ENCODE measurements at regions not wholly inside any gene's neighbourhood (a gene's known extent, or its start where the extent isn't known, plus 50 kb on each side); places are given as distances from the start of the nearest gene placed in this dataset.

DNA sequence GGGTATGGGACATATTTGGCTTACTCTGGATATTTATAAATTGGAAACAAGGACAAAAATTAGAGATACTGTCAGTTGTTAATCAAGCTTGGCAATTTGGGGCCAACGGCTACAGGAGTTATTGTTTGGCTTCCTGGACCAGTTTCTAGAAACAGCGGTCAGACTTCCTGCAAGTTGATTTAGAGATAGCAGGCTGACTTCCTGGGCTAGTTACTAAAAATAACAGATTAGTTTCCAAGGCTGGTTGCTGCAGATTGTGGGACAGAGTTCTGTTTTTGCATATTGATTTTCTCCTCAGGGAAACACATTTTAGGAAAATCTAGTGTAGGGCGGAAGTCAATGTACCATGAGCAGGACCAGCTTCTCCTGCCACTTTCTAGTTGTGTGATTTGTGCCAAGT lies 144.0 kb upstream of the TMPO start:
- TF ChIP-seq CTCF (IDR thresholded peaks at IDR 0.05; ENCODE audit: poor library complexity, severe bottlenecking) = no peak
- no peak for TF ChIP-seq POLR2AphosphoS5 (IDR thresholded peaks at IDR 0.05)
- no peak for TF ChIP-seq SMC3 (conservative IDR thresholded peaks at IDR 0.05; ENCODE audit: poor library complexity)
- no peak for TF ChIP-seq EZH2 (IDR thresholded peaks at IDR 0.05; ENCODE audit: borderline replicate concordance, insufficient read depth, low read length, poor library complexity, severe bottlenecking)
- TF ChIP-seq RAD21 (conservative IDR thresholded peaks at IDR 0.05) = no peak
- TF ChIP-seq, protein P1, sequence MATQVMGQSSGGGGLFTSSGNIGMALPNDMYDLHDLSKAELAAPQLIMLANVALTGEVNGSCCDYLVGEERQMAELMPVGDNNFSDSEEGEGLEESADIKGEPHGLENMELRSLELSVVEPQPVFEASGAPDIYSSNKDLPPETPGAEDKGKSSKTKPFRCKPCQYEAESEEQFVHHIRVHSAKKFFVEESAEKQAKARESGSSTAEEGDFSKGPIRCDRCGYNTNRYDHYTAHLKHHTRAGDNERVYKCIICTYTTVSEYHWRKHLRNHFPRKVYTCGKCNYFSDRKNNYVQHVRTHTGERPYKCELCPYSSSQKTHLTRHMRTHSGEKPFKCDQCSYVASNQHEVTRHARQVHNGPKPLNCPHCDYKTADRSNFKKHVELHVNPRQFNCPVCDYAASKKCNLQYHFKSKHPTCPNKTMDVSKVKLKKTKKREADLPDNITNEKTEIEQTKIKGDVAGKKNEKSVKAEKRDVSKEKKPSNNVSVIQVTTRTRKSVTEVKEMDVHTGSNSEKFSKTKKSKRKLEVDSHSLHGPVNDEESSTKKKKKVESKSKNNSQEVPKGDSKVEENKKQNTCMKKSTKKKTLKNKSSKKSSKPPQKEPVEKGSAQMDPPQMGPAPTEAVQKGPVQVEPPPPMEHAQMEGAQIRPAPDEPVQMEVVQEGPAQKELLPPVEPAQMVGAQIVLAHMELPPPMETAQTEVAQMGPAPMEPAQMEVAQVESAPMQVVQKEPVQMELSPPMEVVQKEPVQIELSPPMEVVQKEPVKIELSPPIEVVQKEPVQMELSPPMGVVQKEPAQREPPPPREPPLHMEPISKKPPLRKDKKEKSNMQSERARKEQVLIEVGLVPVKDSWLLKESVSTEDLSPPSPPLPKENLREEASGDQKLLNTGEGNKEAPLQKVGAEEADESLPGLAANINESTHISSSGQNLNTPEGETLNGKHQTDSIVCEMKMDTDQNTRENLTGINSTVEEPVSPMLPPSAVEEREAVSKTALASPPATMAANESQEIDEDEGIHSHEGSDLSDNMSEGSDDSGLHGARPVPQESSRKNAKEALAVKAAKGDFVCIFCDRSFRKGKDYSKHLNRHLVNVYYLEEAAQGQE (IDR thresholded peaks at IDR 0.05; ENCODE audit: borderline replicate concordance) = no peak
- no peak for TF ChIP-seq EP300 (conservative IDR thresholded peaks at IDR 0.05; ENCODE audit: poor library complexity, severe bottlenecking)

Measured in neural cell (in vitro differentiated cells).